Astrocyte (in vitro differentiated cells and primary cell): ENCODE measurements at regions not wholly inside any gene's neighbourhood (a gene's known extent, or its start where the extent isn't known, plus 50 kb on each side); places are given as distances from the start of the nearest gene placed in this dataset.

Experiments
- CTCF ChIP-seq: IDR thresholded peaks from 2 replicates; pipeline ENCODE4 v1.5.1; 2011; ENCODE audit warnings: low read depth, mild to moderate bottlenecking, inconsistent platforms, low read length, moderate library complexity; ENCODE audit not compliant: insufficient read depth
- EZH2 ChIP-seq: IDR thresholded peaks from 2 replicates; pipeline ENCODE4 v1.6.1; 2012; ENCODE audit warnings: mild to moderate bottlenecking, low read length, inconsistent platforms; ENCODE audit not compliant: insufficient read depth

GRCh38 chr6:44700422-44700821 is 312.9 kb downstream of the CDC5L start:
- TF ChIP-seq CTCF, result no peak
- TF ChIP-seq EZH2, result no peak
